ENCODE measurements at regions not wholly inside any gene's neighbourhood (a gene's known extent, or its start where the extent isn't known, plus 50 kb on each side); places are given as distances from the start of the nearest gene placed in this dataset.

DNA sequence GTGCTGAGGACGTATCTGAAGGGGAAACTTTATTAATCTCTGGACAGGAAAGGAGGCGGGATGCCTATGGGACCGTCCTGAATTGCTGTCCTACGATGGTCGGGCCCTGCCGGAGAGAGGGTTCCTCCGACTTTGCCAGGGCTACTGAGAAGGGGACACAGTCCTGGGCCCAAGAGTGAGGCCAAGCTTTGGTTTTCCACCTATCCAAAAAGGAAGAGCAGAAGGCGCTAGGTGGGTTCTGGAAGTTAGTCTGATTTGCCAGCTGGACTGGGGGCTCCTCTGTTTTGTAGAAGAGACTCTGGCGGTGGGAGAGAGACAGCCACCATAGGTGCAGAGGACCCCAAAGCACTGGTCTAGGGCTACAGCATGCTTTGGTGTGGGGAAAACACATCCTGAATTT lies 243.8 kb upstream of the IRX4 start:
- Histone ChIP-seq H3K36me3 (ENCODE audit: insufficient read depth, low read length) (no peaks in the 10 kb centered on the region), H3K79me2 (ENCODE audit: insufficient read depth, low read length) (no peaks in the 10 kb centered on the region), H3K9ac (ENCODE audit: low read depth, low read length) (no peak overlapping the region), H3K27me3 (ENCODE audit: insufficient read depth, low read length, poor library complexity) (peaks cover 11% of the 10 kb centered on the region), H3K4me3 (ENCODE audit: low read depth in 1 of 2, low read length in 2 of 2) (no peak overlapping the region), H3K9me3 (ENCODE audit: insufficient read depth, low read length, severe bottlenecking) (no peaks in the 10 kb centered on the region), H3K4me1 (ENCODE audit: insufficient read depth, low read length) (no peaks in the 10 kb centered on the region), H4K20me1 (ENCODE audit: insufficient read depth, low read length) (no peaks in the 10 kb centered on the region), H3K27ac (ENCODE audit: low read length) (no peak overlapping the region), H3K4me2 (ENCODE audit: insufficient read depth, low read length) (no peak overlapping the region), H2AFZ (ENCODE audit: low read depth, low read length) (no peak overlapping the region)
- TF ChIP-seq, protein P1, sequence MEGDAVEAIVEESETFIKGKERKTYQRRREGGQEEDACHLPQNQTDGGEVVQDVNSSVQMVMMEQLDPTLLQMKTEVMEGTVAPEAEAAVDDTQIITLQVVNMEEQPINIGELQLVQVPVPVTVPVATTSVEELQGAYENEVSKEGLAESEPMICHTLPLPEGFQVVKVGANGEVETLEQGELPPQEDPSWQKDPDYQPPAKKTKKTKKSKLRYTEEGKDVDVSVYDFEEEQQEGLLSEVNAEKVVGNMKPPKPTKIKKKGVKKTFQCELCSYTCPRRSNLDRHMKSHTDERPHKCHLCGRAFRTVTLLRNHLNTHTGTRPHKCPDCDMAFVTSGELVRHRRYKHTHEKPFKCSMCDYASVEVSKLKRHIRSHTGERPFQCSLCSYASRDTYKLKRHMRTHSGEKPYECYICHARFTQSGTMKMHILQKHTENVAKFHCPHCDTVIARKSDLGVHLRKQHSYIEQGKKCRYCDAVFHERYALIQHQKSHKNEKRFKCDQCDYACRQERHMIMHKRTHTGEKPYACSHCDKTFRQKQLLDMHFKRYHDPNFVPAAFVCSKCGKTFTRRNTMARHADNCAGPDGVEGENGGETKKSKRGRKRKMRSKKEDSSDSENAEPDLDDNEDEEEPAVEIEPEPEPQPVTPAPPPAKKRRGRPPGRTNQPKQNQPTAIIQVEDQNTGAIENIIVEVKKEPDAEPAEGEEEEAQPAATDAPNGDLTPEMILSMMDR (IDR thresholded peaks at IDR 0.05; ENCODE audit: borderline replicate concordance, extremely low read depth, low read length, poor library complexity, severe bottlenecking), result no peak
- TF ChIP-seq EZH2 (IDR thresholded peaks at IDR 0.05; ENCODE audit: borderline replicate concordance, low read depth, low read length, severe bottlenecking), result no peak
- ATAC-seq (ENCODE audit: insufficient read depth, low read depth), result no peak
- DNase-seq, result no peak

DNA sequence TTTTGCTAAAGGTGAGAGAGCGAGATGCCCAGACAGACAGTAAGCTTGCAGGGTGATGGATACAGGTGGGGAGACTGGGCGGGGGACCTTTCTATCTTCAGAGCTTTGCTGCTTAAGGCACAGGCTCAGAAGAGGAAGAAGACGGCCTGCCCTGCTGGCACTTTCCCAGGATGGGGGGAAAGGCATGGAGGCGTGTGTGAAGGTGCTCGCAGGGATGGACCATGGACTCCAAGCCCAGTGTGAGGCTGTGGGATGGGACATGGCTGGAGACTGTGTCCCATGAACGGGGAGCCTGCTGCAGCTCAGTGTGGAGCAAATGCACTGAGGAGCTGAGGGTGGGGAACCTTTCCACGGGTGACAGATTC lies 243.2 kb upstream of the IRX4 start:
- TF ChIP-seq, protein P1 (IDR thresholded peaks at IDR 0.05; ENCODE audit: borderline replicate concordance, extremely low read depth, low read length, poor library complexity, severe bottlenecking), result no peak
- no peak for TF ChIP-seq EZH2 (IDR thresholded peaks at IDR 0.05; ENCODE audit: borderline replicate concordance, low read depth, low read length, severe bottlenecking)
- Histone ChIP-seq H3K27me3 (ENCODE audit: insufficient read depth, low read length, poor library complexity) (peaks cover 15% of the 10 kb centered on the region), H3K79me2 (ENCODE audit: insufficient read depth, low read length) (no peaks in the 10 kb centered on the region), H3K36me3 (ENCODE audit: insufficient read depth, low read length) (no peaks in the 10 kb centered on the region), H3K4me3 (ENCODE audit: low read depth in 1 of 2, low read length in 2 of 2) (no peak overlapping the region), H4K20me1 (ENCODE audit: insufficient read depth, low read length) (no peaks in the 10 kb centered on the region), H3K4me1 (ENCODE audit: insufficient read depth, low read length) (no peaks in the 10 kb centered on the region), H3K27ac (ENCODE audit: low read length) (no peak overlapping the region), H3K9ac (ENCODE audit: low read depth, low read length) (no peak overlapping the region), H3K9me3 (ENCODE audit: insufficient read depth, low read length, severe bottlenecking) (no peaks in the 10 kb centered on the region), H2AFZ (ENCODE audit: low read depth, low read length) (no peak overlapping the region), H3K4me2 (ENCODE audit: insufficient read depth, low read length) (no peak overlapping the region)
- no peak for ATAC-seq (ENCODE audit: insufficient read depth, low read depth)
- no peak for DNase-seq

DNA sequence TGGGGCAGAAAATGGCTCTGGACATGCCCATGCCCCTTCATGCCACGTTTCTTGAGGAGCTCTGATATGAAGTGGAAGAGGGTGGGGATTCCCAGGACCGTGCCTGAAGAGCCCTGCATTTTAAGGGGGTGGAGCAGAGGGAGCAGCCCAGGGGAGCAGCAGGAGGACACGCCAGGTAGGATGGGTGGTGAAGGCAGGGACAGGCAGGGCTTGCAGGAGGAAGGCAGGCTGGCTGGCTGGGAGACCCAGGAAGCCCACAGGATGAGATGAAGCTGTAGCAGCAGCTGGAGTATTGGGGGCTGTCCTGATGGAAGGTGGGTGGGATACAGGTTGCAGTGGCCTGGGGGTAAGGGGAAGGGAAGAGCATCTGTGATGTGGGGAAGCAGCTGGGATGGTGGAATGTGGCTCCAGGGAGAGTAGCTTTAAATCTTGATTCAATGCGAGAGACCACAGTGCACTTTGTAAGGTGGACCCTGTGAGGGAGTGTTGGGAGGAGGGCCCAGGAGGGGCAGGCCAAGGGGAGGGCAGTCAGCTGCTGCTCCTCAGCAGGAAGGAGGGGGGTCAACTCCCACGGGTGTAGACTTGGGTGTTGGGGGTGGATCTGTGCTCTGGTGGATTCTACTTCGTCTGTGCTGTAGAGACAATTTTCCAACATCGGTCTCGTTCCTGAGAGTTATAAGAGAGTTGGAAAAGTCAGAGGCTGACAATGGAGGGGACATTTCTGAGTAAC lies 242.6 kb upstream of the IRX4 start:
- no peak overlapping the region for H2AFZ ChIP-seq (ENCODE audit: low read depth, low read length)
- no peak overlapping the region for H3K27ac ChIP-seq (ENCODE audit: low read length)
- H3K4me2 ChIP-seq (ENCODE audit: insufficient read depth, low read length), result no peak overlapping the region
- TF ChIP-seq, protein P1 (IDR thresholded peaks at IDR 0.05; ENCODE audit: borderline replicate concordance, extremely low read depth, low read length, poor library complexity, severe bottlenecking), result no peak
- no peak for TF ChIP-seq EZH2 (IDR thresholded peaks at IDR 0.05; ENCODE audit: borderline replicate concordance, low read depth, low read length, severe bottlenecking)
- H3K9me3 ChIP-seq (ENCODE audit: insufficient read depth, low read length, severe bottlenecking), result no peaks in the 10 kb centered on the region
- ATAC-seq (ENCODE audit: insufficient read depth, low read depth), result no peak
- H3K27me3 ChIP-seq (ENCODE audit: insufficient read depth, low read length, poor library complexity), result peaks cover 18% of the 10 kb centered on the region
- H3K36me3 ChIP-seq (ENCODE audit: insufficient read depth, low read length), result no peaks in the 10 kb centered on the region
- no peaks in the 10 kb centered on the region for H3K4me1 ChIP-seq (ENCODE audit: insufficient read depth, low read length)
- no peak overlapping the region for H3K4me3 ChIP-seq (ENCODE audit: low read depth in 1 of 2, low read length in 2 of 2)
- no peaks in the 10 kb centered on the region for H4K20me1 ChIP-seq (ENCODE audit: insufficient read depth, low read length)
- no peak for DNase-seq
- H3K9ac ChIP-seq (ENCODE audit: low read depth, low read length), result no peak overlapping the region
- H3K79me2 ChIP-seq (ENCODE audit: insufficient read depth, low read length), result no peaks in the 10 kb centered on the region

Data from DND-41 (cell line).